ENCODE measurements at regions not wholly inside any gene's neighbourhood (a gene's known extent, or its start where the extent isn't known, plus 50 kb on each side); places are given as distances from the start of the nearest gene placed in this dataset.

DNA sequence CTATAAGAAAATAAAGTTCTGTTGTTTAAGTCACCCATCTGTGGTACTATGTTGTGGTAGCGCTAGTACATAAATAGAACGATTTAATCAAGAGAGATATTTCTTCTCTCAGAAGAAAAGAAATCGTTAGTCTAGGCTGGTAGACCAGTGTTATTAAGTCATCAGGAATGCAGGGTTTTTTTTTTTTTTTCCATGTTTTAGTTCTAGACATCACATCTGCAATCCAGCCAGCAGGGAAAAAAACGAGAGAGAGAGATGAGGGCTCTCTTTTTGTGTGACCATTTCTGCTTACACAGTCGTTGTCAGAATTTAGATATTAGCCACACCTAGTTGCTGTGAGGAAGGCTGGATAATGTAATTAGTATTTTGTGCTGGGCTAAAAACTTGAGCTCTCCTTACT, 417.4 kb downstream of the TMA16 start:
- CTCF ChIA-PET = no interaction called here
- Mint-ChIP-seq H3K36me3 (no peaks in the 10 kb centered on the region), H3K4me1 (peaks cover 8% of the 10 kb centered on the region), H3K4me3 (no peak overlapping the region), H3K27ac (0 out of 2 replicates have a peak overlapping the region, but pooled peaks have one; percentile 57), H3K27me3 (ENCODE audit: low read depth) (no peaks in the 10 kb centered on the region), H3K9me3 (no peaks in the 10 kb centered on the region)
- DNase-seq (ENCODE audit: low spot score) = no peak
- no peak for ATAC-seq
- TF ChIP-seq, protein P1, sequence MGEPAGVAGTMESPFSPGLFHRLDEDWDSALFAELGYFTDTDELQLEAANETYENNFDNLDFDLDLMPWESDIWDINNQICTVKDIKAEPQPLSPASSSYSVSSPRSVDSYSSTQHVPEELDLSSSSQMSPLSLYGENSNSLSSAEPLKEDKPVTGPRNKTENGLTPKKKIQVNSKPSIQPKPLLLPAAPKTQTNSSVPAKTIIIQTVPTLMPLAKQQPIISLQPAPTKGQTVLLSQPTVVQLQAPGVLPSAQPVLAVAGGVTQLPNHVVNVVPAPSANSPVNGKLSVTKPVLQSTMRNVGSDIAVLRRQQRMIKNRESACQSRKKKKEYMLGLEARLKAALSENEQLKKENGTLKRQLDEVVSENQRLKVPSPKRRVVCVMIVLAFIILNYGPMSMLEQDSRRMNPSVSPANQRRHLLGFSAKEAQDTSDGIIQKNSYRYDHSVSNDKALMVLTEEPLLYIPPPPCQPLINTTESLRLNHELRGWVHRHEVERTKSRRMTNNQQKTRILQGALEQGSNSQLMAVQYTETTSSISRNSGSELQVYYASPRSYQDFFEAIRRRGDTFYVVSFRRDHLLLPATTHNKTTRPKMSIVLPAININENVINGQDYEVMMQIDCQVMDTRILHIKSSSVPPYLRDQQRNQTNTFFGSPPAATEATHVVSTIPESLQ (CRISPR knock-in tag; IDR thresholded peaks at IDR 0.05) = no peak
- no peak for TF ChIP-seq MYBL2 (CRISPR knock-in tag; IDR thresholded peaks at IDR 0.05)
- no peak for TF ChIP-seq JUN (CRISPR knock-in tag; IDR thresholded peaks at IDR 0.05)
- TF ChIP-seq ETV6 (CRISPR knock-in tag; IDR thresholded peaks at IDR 0.05) = no peak
- no peak for TF ChIP-seq FOXK1 (CRISPR knock-in tag; IDR thresholded peaks at IDR 0.05)
- TF ChIP-seq, protein P2, sequence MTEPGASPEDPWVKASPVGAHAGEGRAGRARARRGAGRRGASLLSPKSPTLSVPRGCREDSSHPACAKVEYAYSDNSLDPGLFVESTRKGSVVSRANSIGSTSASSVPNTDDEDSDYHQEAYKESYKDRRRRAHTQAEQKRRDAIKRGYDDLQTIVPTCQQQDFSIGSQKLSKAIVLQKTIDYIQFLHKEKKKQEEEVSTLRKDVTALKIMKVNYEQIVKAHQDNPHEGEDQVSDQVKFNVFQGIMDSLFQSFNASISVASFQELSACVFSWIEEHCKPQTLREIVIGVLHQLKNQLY (CRISPR knock-in tag; IDR thresholded peaks at IDR 0.05) = no peak
- TF ChIP-seq, protein P3, sequence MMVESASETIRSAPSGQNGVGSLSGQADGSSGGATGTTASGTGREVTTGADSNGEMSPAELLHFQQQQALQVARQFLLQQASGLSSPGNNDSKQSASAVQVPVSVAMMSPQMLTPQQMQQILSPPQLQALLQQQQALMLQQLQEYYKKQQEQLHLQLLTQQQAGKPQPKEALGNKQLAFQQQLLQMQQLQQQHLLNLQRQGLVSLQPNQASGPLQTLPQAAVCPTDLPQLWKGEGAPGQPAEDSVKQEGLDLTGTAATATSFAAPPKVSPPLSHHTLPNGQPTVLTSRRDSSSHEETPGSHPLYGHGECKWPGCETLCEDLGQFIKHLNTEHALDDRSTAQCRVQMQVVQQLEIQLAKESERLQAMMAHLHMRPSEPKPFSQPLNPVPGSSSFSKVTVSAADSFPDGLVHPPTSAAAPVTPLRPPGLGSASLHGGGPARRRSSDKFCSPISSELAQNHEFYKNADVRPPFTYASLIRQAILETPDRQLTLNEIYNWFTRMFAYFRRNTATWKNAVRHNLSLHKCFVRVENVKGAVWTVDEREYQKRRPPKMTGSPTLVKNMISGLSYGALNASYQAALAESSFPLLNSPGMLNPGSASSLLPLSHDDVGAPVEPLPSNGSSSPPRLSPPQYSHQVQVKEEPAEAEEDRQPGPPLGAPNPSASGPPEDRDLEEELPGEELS (CRISPR knock-in tag; IDR thresholded peaks at IDR 0.05) = no peak
- TF ChIP-seq, protein P4, sequence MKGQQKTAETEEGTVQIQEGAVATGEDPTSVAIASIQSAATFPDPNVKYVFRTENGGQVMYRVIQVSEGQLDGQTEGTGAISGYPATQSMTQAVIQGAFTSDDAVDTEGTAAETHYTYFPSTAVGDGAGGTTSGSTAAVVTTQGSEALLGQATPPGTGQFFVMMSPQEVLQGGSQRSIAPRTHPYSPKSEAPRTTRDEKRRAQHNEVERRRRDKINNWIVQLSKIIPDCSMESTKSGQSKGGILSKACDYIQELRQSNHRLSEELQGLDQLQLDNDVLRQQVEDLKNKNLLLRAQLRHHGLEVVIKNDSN (CRISPR knock-in tag; IDR thresholded peaks at IDR 0.05) = no peak
- TF ChIP-seq, protein P5, sequence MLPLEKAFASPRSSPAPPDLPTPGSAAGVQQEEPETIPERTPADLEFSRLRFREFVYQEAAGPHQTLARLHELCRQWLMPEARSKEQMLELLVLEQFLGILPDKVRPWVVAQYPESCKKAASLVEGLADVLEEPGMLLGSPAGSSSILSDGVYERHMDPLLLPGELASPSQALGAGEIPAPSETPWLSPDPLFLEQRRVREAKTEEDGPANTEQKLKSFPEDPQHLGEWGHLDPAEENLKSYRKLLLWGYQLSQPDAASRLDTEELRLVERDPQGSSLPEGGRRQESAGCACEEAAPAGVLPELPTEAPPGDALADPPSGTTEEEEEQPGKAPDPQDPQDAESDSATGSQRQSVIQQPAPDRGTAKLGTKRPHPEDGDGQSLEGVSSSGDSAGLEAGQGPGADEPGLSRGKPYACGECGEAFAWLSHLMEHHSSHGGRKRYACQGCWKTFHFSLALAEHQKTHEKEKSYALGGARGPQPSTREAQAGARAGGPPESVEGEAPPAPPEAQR (CRISPR knock-in tag; IDR thresholded peaks at IDR 0.05) = no peak
- no peak for TF ChIP-seq GABPB1 (CRISPR knock-in tag; IDR thresholded peaks at IDR 0.05)
- TF ChIP-seq, protein P6, sequence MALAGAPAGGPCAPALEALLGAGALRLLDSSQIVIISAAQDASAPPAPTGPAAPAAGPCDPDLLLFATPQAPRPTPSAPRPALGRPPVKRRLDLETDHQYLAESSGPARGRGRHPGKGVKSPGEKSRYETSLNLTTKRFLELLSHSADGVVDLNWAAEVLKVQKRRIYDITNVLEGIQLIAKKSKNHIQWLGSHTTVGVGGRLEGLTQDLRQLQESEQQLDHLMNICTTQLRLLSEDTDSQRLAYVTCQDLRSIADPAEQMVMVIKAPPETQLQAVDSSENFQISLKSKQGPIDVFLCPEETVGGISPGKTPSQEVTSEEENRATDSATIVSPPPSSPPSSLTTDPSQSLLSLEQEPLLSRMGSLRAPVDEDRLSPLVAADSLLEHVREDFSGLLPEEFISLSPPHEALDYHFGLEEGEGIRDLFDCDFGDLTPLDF (CRISPR knock-in tag; IDR thresholded peaks at IDR 0.05) = no peak
- POLR2A ChIA-PET = no interaction called here

DNA sequence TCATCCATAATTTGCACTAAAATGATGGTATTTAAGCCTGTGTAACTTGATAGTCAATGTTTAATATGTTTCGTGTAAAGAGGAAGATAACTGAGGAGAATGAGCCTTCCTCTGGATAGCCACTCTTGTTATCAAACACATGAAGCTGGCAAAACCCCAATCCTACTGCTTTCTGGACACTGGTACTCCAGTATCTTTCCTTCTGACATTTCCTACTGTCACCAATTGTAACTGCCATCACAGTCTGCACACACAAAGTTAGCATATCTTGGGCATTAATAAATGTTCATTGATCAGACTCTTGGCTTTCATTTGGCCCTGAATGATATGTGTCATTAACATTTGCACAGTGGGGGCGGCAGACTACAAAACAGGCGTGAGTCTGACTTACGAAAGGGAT, 419.1 kb downstream of the TMA16 start:
- Mint-ChIP-seq H3K27ac (no peak overlapping the region), H3K27me3 (ENCODE audit: low read depth) (no peaks in the 10 kb centered on the region), H3K9me3 (no peaks in the 10 kb centered on the region), H3K4me1 (peaks cover 8% of the 10 kb centered on the region), H3K4me3 (no peak overlapping the region), H3K36me3 (no peaks in the 10 kb centered on the region)
- CTCF ChIA-PET = interaction anchor here (1.1 kb wide), 1 partner anchor 12 kb away, joined by 3 read pairs; no protein-coding TSS in a partner anchor
- DNase-seq (ENCODE audit: low spot score) (no peak), ATAC-seq (no peak)
- POLR2A ChIA-PET = no interaction called here
- TF ChIP-seq, protein P7, sequence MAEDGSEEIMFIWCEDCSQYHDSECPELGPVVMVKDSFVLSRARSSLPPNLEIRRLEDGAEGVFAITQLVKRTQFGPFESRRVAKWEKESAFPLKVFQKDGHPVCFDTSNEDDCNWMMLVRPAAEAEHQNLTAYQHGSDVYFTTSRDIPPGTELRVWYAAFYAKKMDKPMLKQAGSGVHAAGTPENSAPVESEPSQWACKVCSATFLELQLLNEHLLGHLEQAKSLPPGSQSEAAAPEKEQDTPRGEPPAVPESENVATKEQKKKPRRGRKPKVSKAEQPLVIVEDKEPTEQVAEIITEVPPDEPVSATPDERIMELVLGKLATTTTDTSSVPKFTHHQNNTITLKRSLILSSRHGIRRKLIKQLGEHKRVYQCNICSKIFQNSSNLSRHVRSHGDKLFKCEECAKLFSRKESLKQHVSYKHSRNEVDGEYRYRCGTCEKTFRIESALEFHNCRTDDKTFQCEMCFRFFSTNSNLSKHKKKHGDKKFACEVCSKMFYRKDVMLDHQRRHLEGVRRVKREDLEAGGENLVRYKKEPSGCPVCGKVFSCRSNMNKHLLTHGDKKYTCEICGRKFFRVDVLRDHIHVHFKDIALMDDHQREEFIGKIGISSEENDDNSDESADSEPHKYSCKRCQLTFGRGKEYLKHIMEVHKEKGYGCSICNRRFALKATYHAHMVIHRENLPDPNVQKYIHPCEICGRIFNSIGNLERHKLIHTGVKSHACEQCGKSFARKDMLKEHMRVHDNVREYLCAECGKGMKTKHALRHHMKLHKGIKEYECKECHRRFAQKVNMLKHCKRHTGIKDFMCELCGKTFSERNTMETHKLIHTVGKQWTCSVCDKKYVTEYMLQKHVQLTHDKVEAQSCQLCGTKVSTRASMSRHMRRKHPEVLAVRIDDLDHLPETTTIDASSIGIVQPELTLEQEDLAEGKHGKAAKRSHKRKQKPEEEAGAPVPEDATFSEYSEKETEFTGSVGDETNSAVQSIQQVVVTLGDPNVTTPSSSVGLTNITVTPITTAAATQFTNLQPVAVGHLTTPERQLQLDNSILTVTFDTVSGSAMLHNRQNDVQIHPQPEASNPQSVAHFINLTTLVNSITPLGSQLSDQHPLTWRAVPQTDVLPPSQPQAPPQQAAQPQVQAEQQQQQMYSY (CRISPR knock-in tag; IDR thresholded peaks at IDR 0.05) = no peak
- TF ChIP-seq SP1 (CRISPR knock-in tag; conservative IDR thresholded peaks at IDR 0.05) = no peak
- no peak for TF ChIP-seq CBFB (CRISPR knock-in tag; IDR thresholded peaks at IDR 0.05; ENCODE audit: low read depth)
- TF ChIP-seq GRHL2 (CRISPR knock-in tag; IDR thresholded peaks at IDR 0.05; ENCODE audit: insufficient replicate concordance, severe bottlenecking) = no peak
- TF ChIP-seq NFE2L1 (CRISPR knock-in tag; IDR thresholded peaks at IDR 0.05) = no peak
- TF ChIP-seq ZNF423 (CRISPR knock-in tag; IDR thresholded peaks at IDR 0.05) = no peak
- TF ChIP-seq, protein P8, sequence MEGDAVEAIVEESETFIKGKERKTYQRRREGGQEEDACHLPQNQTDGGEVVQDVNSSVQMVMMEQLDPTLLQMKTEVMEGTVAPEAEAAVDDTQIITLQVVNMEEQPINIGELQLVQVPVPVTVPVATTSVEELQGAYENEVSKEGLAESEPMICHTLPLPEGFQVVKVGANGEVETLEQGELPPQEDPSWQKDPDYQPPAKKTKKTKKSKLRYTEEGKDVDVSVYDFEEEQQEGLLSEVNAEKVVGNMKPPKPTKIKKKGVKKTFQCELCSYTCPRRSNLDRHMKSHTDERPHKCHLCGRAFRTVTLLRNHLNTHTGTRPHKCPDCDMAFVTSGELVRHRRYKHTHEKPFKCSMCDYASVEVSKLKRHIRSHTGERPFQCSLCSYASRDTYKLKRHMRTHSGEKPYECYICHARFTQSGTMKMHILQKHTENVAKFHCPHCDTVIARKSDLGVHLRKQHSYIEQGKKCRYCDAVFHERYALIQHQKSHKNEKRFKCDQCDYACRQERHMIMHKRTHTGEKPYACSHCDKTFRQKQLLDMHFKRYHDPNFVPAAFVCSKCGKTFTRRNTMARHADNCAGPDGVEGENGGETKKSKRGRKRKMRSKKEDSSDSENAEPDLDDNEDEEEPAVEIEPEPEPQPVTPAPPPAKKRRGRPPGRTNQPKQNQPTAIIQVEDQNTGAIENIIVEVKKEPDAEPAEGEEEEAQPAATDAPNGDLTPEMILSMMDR (IDR thresholded peaks at IDR 0.05) = no peak
- TF ChIP-seq, protein P2 (CRISPR knock-in tag; IDR thresholded peaks at IDR 0.05) = no peak
- TF ChIP-seq IRF2 (CRISPR knock-in tag; IDR thresholded peaks at IDR 0.05; ENCODE audit: borderline replicate concordance, low read depth) = no peak
- TF ChIP-seq EMX1 (CRISPR knock-in tag; IDR thresholded peaks at IDR 0.05) = no peak

Measured in WTC11 (cell line).